ENCODE measurements at regions not wholly inside any gene's neighbourhood (a gene's known extent, or its start where the extent isn't known, plus 50 kb on each side); places are given as distances from the start of the nearest gene placed in this dataset.

DNA sequence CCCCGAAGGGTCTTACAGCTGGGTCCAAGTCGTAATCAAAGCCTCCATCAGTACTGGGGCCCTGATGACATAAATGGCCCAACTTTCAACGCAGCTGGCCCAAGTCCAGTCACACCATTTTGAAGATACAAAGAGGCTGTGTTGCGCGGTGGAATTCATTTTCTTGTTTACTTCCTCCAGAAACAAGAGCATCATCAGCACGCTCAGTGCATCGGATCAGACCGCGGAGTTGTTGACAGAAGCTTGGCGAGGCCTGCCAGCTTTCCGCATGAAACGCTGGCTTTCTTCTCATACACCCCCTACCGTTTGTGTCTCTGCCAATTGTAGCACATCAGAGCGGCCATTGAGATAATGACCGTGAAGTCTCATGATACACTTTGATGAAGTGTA lies 101.7 kb upstream of the SPATA31D4 start:
- 66% methylated on average over 15 of the region's 15 CpGs for WGBS (ENCODE audit: insufficient coverage, insufficient replicate concordance, low lambda C conversion rate, missing lambda C conversion rate)
- POLR2A ChIA-PET, result no interaction called here
- CTCF ChIA-PET, result interaction anchor here (1.4 kb wide), 1 partner anchor 21 kb away, joined by 3 read pairs; no protein-coding TSS in a partner anchor
- intact Hi-C loops (cut with micrococcal nuclease; ENCODE audit: unreplicated experiment) (no loop called here), in situ Hi-C loops (cut with MboI) (no loop called here)
- no peaks in the 10 kb centered on the region for H3K27me3 ChIP-seq (replicated peaks in 1 of 2; ENCODE audit: control insufficient read depth in 2 of 2, insufficient read depth in 2 of 2, low read length in 1 of 2)
- no peak overlapping the region for H3K4me3 ChIP-seq
- H4K20me1 ChIP-seq (ENCODE audit: control insufficient read depth, insufficient read depth), result no peaks in the 10 kb centered on the region
- H3K9me3 ChIP-seq (replicated peaks; ENCODE audit: control insufficient read depth, insufficient read depth, low read length), result no peaks in the 10 kb centered on the region
- RAD21 ChIA-PET (ENCODE audit: unreplicated experiment), result no interaction called here
- no peak for DNase-seq (ENCODE audit: low read depth, low spot score)
- H2AFZ ChIP-seq (ENCODE audit: control insufficient read depth, low read depth, low read length), result no peak overlapping the region
- H3K79me2 ChIP-seq (ENCODE audit: control insufficient read depth, insufficient read depth, low read length), result no peaks in the 10 kb centered on the region
- no peak for FAIRE-seq
- SMC1A ChIA-PET (ENCODE audit: uncharacterized antibody, unreplicated experiment), result no interaction called here
- no peak overlapping the region for H3K9ac ChIP-seq (ENCODE audit: control insufficient read depth, insufficient read depth, low read length)
- H3K27ac ChIP-seq (ENCODE audit: control insufficient read depth, insufficient read depth), result no peak overlapping the region
- no peak overlapping the region for H3K4me2 ChIP-seq (ENCODE audit: control insufficient read depth, insufficient read depth)
- no peaks in the 10 kb centered on the region for H3K36me3 ChIP-seq (ENCODE audit: control insufficient read depth in 2 of 2, insufficient read depth in 2 of 2, low read length in 1 of 2)
- no peaks in the 10 kb centered on the region for H3K4me1 ChIP-seq (ENCODE audit: control insufficient read depth, insufficient read depth, low read length)
- BruUV-seq (replicated peaks), result no TSS peak
- no peak for ATAC-seq
- TF ChIP-seq STAT1 (conservative IDR thresholded peaks at IDR 0.05) (no peak), RELA (IDR thresholded peaks at IDR 0.05; ENCODE audit: borderline replicate concordance, partially characterized antibody) (no peak), SMC3 (IDR thresholded peaks at IDR 0.05; ENCODE audit: borderline replicate concordance, low read length) (no peak), PML (IDR thresholded peaks at IDR 0.05; ENCODE audit: low read length) (no peak), LARP7 (IDR thresholded peaks at IDR 0.05) (no peak), BMI1 (IDR thresholded peaks at IDR 0.05; ENCODE audit: borderline replicate concordance) (no peak), ETV6 (conservative IDR thresholded peaks at IDR 0.05 in 1 of 2, IDR thresholded peaks at IDR 0.05 in 1 of 2; ENCODE audit: borderline replicate concordance in 1 of 2, low read depth in 1 of 2) (no peak), STAT3 (IDR thresholded peaks at IDR 0.05; ENCODE audit: low read depth, low read length) (no peak), RCOR1 (conservative IDR thresholded peaks at IDR 0.05; ENCODE audit: low read depth, low read length) (no peak), CHD4 (IDR thresholded peaks at IDR 0.05) (no peak), HDAC6 (IDR thresholded peaks at IDR 0.05; ENCODE audit: unreplicated experiment) (no peak), NFXL1 (IDR thresholded peaks at IDR 0.05; ENCODE audit: borderline replicate concordance) (no peak), IRF4 (IDR thresholded peaks at IDR 0.05; ENCODE audit: low read depth, low read length) (no peak), RAD51 (IDR thresholded peaks at IDR 0.05) (no peak), YY1 (IDR thresholded peaks at IDR 0.05; ENCODE audit: low read depth, low read length) (no peak)
- TF ChIP-seq, protein P1, sequence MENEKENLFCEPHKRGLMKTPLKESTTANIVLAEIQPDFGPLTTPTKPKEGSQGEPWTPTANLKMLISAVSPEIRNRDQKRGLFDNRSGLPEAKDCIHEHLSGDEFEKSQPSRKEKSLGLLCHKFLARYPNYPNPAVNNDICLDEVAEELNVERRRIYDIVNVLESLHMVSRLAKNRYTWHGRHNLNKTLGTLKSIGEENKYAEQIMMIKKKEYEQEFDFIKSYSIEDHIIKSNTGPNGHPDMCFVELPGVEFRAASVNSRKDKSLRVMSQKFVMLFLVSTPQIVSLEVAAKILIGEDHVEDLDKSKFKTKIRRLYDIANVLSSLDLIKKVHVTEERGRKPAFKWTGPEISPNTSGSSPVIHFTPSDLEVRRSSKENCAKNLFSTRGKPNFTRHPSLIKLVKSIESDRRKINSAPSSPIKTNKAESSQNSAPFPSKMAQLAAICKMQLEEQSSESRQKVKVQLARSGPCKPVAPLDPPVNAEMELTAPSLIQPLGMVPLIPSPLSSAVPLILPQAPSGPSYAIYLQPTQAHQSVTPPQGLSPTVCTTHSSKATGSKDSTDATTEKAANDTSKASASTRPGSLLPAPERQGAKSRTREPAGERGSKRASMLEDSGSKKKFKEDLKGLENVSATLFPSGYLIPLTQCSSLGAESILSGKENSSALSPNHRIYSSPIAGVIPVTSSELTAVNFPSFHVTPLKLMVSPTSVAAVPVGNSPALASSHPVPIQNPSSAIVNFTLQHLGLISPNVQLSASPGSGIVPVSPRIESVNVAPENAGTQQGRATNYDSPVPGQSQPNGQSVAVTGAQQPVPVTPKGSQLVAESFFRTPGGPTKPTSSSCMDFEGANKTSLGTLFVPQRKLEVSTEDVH (IDR thresholded peaks at IDR 0.05; ENCODE audit: low read depth, partially characterized antibody), result no peak
- TF ChIP-seq, protein P2, sequence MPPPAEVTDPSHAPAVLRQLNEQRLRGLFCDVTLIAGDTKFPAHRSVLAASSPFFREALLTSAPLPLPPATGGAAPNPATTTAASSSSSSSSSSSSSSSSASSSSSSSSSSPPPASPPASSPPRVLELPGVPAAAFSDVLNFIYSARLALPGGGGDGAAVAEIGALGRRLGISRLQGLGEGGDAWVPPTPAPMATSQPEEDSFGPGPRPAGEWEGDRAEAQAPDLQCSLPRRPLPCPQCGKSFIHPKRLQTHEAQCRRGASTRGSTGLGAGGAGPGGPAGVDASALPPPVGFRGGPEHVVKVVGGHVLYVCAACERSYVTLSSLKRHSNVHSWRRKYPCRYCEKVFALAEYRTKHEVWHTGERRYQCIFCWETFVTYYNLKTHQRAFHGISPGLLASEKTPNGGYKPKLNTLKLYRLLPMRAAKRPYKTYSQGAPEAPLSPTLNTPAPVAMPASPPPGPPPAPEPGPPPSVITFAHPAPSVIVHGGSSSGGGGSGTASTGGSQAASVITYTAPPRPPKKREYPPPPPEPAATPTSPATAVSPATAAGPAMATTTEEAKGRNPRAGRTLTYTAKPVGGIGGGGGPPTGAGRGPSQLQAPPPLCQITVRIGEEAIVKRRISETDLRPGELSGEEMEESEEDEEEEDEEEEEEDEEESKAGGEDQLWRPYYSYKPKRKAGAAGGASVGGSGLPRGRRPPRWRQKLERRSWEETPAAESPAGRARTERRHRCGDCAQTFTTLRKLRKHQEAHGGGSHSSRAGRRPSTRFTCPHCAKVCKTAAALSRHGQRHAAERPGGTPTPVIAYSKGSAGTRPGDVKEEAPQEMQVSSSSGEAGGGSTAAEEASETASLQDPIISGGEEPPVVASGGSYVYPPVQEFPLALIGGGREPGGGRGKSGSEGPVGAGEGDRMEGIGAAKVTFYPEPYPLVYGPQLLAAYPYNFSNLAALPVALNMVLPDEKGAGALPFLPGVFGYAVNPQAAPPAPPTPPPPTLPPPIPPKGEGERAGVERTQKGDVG (CRISPR knock-in tag; IDR thresholded peaks at IDR 0.05), result no peak
- TF ChIP-seq, protein P3, sequence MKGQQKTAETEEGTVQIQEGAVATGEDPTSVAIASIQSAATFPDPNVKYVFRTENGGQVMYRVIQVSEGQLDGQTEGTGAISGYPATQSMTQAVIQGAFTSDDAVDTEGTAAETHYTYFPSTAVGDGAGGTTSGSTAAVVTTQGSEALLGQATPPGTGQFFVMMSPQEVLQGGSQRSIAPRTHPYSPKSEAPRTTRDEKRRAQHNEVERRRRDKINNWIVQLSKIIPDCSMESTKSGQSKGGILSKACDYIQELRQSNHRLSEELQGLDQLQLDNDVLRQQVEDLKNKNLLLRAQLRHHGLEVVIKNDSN (IDR thresholded peaks at IDR 0.05; ENCODE audit: borderline replicate concordance, extremely low read length, insufficient read depth, low read depth, low read length), result no peak
- TF ChIP-seq, protein P4, sequence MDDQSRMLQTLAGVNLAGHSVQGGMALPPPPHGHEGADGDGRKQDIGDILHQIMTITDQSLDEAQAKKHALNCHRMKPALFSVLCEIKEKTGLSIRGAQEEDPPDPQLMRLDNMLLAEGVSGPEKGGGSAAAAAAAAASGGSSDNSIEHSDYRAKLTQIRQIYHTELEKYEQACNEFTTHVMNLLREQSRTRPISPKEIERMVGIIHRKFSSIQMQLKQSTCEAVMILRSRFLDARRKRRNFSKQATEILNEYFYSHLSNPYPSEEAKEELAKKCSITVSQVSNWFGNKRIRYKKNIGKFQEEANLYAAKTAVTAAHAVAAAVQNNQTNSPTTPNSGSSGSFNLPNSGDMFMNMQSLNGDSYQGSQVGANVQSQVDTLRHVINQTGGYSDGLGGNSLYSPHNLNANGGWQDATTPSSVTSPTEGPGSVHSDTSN (IDR thresholded peaks at IDR 0.05; ENCODE audit: insufficient replicate concordance, low read depth, low read length), result no peak
